ENCODE measurements at regions not wholly inside any gene's neighbourhood (a gene's known extent, or its start where the extent isn't known, plus 50 kb on each side); places are given as distances from the start of the nearest gene placed in this dataset.

- TF ChIP-seq EZH2 (IDR thresholded peaks at IDR 0.05; ENCODE audit: insufficient read depth, poor library complexity, severe bottlenecking) (no peak), EZH2phosphoT487 (IDR thresholded peaks at IDR 0.05; ENCODE audit: insufficient read depth, low read depth) (no peak)
These were observed 602.9 kb downstream of the NYAP2 start for GRCh38 chr2:226002438-226002837.

Data from GM23248 (cell line).